ENCODE measurements at regions not wholly inside any gene's neighbourhood (a gene's known extent, or its start where the extent isn't known, plus 50 kb on each side); places are given as distances from the start of the nearest gene placed in this dataset.
"Not testable (repeated sequence)": the region's sequence is repeated elsewhere in the genome, so short reads cannot be mapped to it uniquely, and the experiment has no call there.

DNA sequence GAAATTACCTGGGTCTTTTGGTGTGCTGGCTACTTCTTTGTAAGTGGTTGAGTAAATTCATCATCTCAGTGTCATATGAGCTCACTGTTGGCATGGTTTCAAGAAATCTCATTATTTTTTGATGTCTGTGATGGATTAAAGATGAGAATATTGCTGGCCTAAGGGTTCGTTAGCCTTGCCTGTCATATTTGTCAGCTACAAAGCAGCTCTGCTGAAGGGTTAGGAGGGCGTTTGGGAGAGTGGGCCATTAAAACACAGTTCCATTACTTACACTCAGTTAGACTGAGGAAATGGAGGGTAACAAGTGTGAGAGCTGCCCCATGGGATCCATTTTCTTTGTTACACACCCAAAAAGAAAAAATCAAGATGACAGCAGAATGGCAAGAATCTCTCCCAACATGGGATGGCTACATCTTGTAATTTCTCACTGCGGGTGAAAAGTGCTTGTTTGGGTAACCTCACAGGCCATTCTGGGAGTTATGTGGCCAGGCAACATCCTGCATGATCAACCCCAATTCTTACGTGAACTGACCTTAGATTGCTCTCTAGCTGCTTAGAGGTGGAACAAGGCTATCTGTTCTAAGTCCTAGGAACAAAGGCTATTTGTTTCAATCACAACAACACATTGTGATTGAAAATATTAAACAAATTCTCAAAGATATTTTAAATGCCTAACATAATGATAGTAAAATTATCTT, 609.5 kb upstream of the RGMB start:
- no peaks in the 10 kb centered on the region for H3K9me3 ChIP-seq (ENCODE audit: low read depth, low read length)

DNA sequence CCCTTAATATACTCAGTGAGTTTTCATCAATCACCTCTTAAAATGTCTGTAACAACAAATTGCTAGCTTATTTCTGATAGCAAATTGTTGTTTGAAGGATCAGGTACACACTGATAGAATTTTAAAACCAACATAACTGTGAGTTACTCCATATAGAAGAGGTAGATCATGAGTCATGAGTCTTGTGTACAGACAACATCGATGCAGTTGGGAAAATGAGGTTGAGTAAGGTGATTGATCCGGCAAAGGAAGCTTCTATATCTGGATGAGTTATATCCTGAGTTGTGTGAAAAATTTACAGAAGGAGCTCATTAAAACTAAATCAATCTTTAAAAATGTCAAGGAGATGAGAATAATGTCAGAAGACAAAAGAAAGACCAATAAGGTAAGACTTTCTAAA, 604.6 kb upstream of the RGMB start:
- Histone ChIP-seq H3K9me3 (ENCODE audit: low read depth, low read length) (no peaks in the 10 kb centered on the region), H3K36me3 (ENCODE audit: insufficient read depth, low read length) (no peaks in the 10 kb centered on the region), H3K4me3 (no peak overlapping the region), H3K27ac (no peak overlapping the region), H3K9ac (ENCODE audit: insufficient read length) (no peak overlapping the region)
- no peak for DNase-seq (ENCODE audit: low read depth, low spot score)
- TF ChIP-seq FOXP2 (optimal IDR thresholded peaks at IDR 0.05; ENCODE audit: control extremely low read depth, extremely low read length, insufficient read depth) (no peak), EZH2 (IDR thresholded peaks at IDR 0.05) (no peak), POLR2AphosphoS5 (IDR thresholded peaks at IDR 0.05; ENCODE audit: borderline replicate concordance, low read depth, low read length) (no peak)

More for the DNA sequence above, 609.5 kb upstream of the RGMB start:
- no peak for TF ChIP-seq POLR2AphosphoS5 (IDR thresholded peaks at IDR 0.05; ENCODE audit: borderline replicate concordance, low read depth, low read length)
- no peak for TF ChIP-seq FOXP2 (optimal IDR thresholded peaks at IDR 0.05; ENCODE audit: control extremely low read depth, extremely low read length, insufficient read depth)
- no peak for TF ChIP-seq EZH2 (IDR thresholded peaks at IDR 0.05)
- Histone ChIP-seq H3K4me3 (no peak overlapping the region), H3K36me3 (ENCODE audit: insufficient read depth, low read length) (no peaks in the 10 kb centered on the region), H3K9ac (ENCODE audit: insufficient read length) (no peak overlapping the region), H3K27ac (no peak overlapping the region)
- DNase-seq (ENCODE audit: low read depth, low spot score) = no peak

DNA sequence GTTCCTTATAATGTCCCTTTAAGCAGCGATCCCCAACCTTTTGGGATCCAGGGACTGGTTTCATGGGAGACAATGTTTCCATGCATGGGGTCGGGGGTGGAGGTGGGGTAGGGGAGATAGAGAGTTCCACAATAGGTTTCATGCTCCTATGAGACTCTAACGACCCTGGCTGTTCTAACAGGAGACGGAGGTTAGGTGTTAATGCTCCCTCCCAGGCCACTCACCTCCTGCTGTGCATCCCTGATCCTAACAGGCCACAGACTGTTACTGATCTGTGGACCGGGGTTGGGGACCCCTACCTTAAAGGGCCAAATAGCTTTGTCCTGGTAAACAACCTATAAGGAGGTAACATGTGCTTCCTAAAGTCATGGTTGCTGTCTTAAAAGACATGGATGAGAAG, 602.5 kb upstream of the RGMB start:
- no peak for TF ChIP-seq EZH2 (IDR thresholded peaks at IDR 0.05)
- TF ChIP-seq FOXP2 (optimal IDR thresholded peaks at IDR 0.05; ENCODE audit: control extremely low read depth, extremely low read length, insufficient read depth) = no peak
- no peak for TF ChIP-seq POLR2AphosphoS5 (IDR thresholded peaks at IDR 0.05; ENCODE audit: borderline replicate concordance, low read depth, low read length)
- Histone ChIP-seq H3K9ac (ENCODE audit: insufficient read length) (no peak overlapping the region), H3K4me3 (no peak overlapping the region), H3K27ac (no peak overlapping the region), H3K36me3 (ENCODE audit: insufficient read depth, low read length) (no peaks in the 10 kb centered on the region), H3K9me3 (ENCODE audit: low read depth, low read length) (no peaks in the 10 kb centered on the region)
- no peak for DNase-seq (ENCODE audit: low read depth, low spot score)

DNA sequence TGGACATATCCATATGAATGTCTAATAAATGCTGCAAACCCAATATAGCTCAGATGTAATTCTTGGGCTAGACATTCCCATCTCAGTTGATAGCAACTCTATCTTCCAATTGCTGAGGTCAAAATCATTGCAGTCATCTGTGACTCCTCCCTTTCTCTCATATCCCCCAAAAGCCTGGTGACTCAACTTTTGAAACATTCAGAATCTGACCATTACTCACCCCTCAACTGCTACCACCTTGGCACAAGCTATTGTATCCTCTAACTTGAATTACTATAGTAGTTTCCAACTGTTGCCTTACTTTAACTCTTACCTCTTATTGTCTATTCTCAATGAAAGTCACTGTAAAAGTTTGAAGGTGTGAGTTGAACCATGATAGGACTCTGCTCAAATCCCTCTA, 600.1 kb upstream of the RGMB start:
- no peaks in the 10 kb centered on the region for H3K36me3 ChIP-seq (ENCODE audit: insufficient read depth, low read length)
- TF ChIP-seq EZH2 (IDR thresholded peaks at IDR 0.05) (no peak), FOXP2 (optimal IDR thresholded peaks at IDR 0.05; ENCODE audit: control extremely low read depth, extremely low read length, insufficient read depth) (no peak), POLR2AphosphoS5 (IDR thresholded peaks at IDR 0.05; ENCODE audit: borderline replicate concordance, low read depth, low read length) (no peak)
- no peaks in the 10 kb centered on the region for H3K9me3 ChIP-seq (ENCODE audit: low read depth, low read length)
- H3K27ac ChIP-seq = no peak overlapping the region
- no peak overlapping the region for H3K9ac ChIP-seq (ENCODE audit: insufficient read length)
- DNase-seq (ENCODE audit: low read depth, low spot score) = no peak
- no peak overlapping the region for H3K4me3 ChIP-seq

DNA sequence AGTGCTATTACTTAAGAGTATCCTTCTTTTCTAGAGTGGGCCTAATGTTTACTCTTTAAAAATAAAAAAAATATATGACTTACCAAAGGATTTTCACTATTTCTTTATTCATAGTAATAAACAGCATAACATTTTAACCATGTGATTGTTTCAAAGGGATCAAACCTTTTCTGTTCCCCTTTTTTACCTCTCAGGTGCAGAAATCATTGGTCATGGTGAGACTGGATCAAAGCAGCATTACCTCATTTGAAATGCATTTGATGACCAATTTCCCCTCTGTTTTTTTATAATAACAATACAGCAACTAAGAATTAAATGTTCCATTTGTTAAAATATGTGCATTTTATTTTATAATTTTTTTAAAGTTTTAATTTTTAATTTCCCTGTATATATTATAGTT, 598.0 kb upstream of the RGMB start:
- H3K9me3 ChIP-seq (ENCODE audit: low read depth, low read length) = no peaks in the 10 kb centered on the region
- no peaks in the 10 kb centered on the region for H3K36me3 ChIP-seq (ENCODE audit: insufficient read depth, low read length)
- TF ChIP-seq POLR2AphosphoS5 (IDR thresholded peaks at IDR 0.05; ENCODE audit: borderline replicate concordance, low read depth, low read length) (no peak), EZH2 (IDR thresholded peaks at IDR 0.05) (no peak), FOXP2 (optimal IDR thresholded peaks at IDR 0.05; ENCODE audit: control extremely low read depth, extremely low read length, insufficient read depth) (no peak)
- H3K4me3 ChIP-seq = no peak overlapping the region
- no peak overlapping the region for H3K9ac ChIP-seq (ENCODE audit: insufficient read length)
- H3K27ac ChIP-seq = no peak overlapping the region
- DNase-seq (ENCODE audit: low read depth, low spot score) = no peak

DNA sequence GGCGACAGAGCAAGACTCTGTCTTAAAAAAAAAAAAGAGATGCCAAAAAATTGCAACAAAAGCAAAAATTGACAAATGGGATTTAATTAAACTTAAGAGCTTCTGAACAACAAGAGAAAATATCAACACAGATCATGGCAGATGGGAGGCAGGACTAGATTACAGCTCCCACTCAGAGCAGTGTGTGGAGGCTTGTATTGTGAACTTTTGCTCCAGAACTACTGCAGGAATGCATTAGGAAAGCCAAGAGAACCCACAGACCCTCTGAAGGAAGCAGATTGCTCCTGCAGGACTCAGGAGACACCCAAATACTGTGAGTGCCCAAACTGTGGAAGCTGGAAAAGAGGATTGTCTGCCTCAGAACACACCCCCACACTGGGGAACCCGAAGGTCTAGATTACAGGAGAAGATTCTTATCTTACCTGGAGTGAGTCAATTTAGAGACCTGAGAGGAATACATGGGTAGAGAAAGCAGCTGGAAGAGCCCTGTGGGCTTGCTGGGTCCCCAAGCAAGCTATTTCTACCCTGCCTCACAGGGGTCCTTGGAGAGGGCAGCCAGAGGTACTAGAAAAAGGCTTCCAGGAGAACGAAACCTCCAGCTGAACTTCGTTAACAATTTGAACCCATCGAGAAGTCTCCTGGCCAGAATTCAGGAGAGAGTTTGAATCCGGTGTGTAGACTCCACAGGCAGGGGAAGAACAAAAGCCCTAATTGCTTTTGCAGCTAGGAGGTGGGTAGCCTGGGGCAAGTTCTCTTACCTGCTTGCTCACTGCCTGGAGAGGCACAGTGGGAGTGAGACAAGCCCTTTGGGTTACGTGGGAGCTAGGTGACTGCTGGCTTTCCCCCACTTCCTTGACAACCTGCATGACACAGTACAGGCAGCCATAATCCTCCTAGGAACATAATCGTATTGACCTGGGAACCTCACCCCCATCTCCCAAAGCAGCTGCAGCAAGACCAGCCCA, 593.4 kb upstream of the RGMB start:
- TF ChIP-seq FOXP2 (optimal IDR thresholded peaks at IDR 0.05; ENCODE audit: control extremely low read depth, extremely low read length, insufficient read depth) = no peak
- no peak for TF ChIP-seq EZH2 (IDR thresholded peaks at IDR 0.05)
- TF ChIP-seq POLR2AphosphoS5 (IDR thresholded peaks at IDR 0.05; ENCODE audit: borderline replicate concordance, low read depth, low read length) = no peak
- H3K36me3 ChIP-seq (ENCODE audit: insufficient read depth, low read length) = no peaks in the 10 kb centered on the region
- H3K4me3 ChIP-seq = no peak overlapping the region
- no peaks in the 10 kb centered on the region for H3K9me3 ChIP-seq (ENCODE audit: low read depth, low read length)
- no peak overlapping the region for H3K27ac ChIP-seq
- DNase-seq (ENCODE audit: low read depth, low spot score) = no peak
- H3K9ac ChIP-seq (ENCODE audit: insufficient read length) = no peak overlapping the region

DNA sequence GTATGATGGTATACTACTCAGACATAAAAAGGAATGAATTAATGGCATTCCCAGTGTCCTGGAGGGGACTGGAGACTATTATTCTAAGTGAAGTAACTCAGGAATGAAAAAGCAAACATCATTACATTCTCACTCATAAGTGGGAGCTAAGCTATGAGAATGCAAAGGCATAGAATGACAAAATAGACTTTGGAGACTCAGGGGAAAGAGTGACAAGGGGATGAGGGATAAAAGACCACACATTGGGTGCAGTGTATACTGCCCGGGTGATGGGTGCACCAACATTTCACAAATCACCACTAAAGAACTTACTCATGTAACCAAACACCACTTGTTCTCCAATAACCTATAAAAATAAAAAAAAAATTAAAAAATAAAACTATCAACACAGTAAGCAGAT, 587.3 kb upstream of the RGMB start:
- Histone ChIP-seq H3K9me3 (ENCODE audit: low read depth, low read length) (no peaks in the 10 kb centered on the region), H3K4me3 (no peak overlapping the region), H3K36me3 (ENCODE audit: insufficient read depth, low read length) (no peaks in the 10 kb centered on the region), H3K27ac (no peak overlapping the region), H3K9ac (ENCODE audit: insufficient read length) (no peak overlapping the region)
- no peak for DNase-seq (ENCODE audit: low read depth, low spot score)
- no peak for TF ChIP-seq EZH2 (IDR thresholded peaks at IDR 0.05)
- TF ChIP-seq FOXP2 (optimal IDR thresholded peaks at IDR 0.05; ENCODE audit: control extremely low read depth, extremely low read length, insufficient read depth) = no peak
- no peak for TF ChIP-seq POLR2AphosphoS5 (IDR thresholded peaks at IDR 0.05; ENCODE audit: borderline replicate concordance, low read depth, low read length)

DNA sequence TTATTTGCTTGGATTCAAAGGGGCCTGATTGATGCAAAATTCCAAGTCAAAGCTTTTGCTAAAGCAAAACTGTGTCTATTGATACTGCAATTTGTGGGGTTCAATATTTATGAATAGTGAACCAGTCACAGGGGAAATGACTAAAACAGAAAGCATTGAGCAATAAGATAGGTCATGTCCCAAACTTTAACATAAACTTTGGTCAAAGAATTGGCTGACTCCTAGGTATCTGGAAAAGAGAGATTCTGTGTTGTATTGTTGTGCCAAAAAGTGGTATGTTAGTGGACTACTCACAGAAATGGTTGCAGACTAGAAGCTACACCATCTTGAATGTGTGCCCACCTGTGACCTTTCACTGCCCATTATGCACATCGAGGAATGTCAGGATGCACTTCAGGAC, 585.5 kb upstream of the RGMB start:
- TF ChIP-seq FOXP2 (optimal IDR thresholded peaks at IDR 0.05; ENCODE audit: control extremely low read depth, extremely low read length, insufficient read depth) = no peak
- TF ChIP-seq POLR2AphosphoS5 (IDR thresholded peaks at IDR 0.05; ENCODE audit: borderline replicate concordance, low read depth, low read length) = no peak
- no peak for TF ChIP-seq EZH2 (IDR thresholded peaks at IDR 0.05)
- Histone ChIP-seq H3K27ac (no peak overlapping the region), H3K4me3 (no peak overlapping the region), H3K36me3 (ENCODE audit: insufficient read depth, low read length) (no peaks in the 10 kb centered on the region), H3K9ac (ENCODE audit: insufficient read length) (no peak overlapping the region), H3K9me3 (ENCODE audit: low read depth, low read length) (no peaks in the 10 kb centered on the region)
- no peak for DNase-seq (ENCODE audit: low read depth, low spot score)

DNA sequence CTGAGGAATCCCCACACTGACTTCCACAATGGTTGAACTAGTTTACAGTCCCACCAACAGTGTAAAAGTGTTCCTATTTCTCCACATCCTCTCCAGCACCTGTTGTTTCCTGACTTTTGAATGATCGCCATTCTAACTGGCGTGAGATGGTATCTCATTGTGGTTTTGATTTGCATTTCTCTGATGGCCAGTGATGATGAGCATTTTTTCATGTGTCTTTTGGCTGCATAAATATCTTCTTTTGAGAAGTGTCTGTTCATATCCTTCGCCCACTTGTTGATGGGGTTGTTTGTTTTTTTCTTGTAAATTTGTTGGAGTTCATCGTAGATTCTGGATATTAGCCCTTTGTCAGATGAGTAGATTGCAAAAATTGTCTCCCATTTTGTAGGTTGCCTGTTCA, 583.1 kb upstream of the RGMB start:
- H3K9me3 ChIP-seq (ENCODE audit: low read depth, low read length); H3K36me3 ChIP-seq (ENCODE audit: insufficient read depth, low read length); DNase-seq (ENCODE audit: low read depth, low spot score); H3K9ac ChIP-seq (ENCODE audit: insufficient read length); H3K4me3 ChIP-seq; H3K27ac ChIP-seq: not testable (repeated sequence)

Measured in SK-N-MC (cell line).